ENCODE measurements at regions not wholly inside any gene's neighbourhood (a gene's known extent, or its start where the extent isn't known, plus 50 kb on each side); places are given as distances from the start of the nearest gene placed in this dataset.

DNA sequence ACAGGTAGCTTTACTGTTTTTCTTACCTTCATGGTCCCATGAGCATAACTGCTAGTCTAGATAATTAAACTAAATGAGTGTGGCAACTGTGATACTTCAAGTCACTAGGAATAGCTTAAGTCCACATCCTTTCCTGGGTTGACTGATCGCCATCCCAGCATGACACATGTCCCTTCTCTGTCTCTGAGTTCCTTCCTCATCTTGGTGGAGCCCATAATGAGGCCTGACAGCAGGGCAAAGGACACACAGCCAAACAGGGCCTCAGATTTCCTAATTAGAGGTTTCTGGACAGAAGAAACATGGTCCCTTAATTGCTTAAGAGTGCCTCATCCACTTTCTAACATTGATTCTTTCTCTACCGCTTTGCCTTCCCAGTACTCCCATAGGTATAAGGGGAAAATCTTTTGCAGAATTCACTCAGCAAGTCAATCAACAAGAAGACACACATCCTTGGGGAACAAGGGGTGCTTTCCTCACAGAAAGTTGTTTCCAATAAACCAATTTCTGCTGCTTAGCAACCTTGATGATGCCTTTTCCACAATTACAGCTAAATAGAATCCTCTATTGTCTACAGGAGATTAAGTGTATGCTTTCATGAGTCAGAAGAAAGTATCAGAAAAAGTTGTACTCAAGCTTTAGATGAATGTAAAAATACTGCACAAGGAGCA lies 208.3 kb upstream of the SERP2 start:
- ATAC-seq (no peak), DNase-seq (no peak)
- intact Hi-C loops (cut with DNase I): no loop called here
- TF ChIP-seq CTCF (IDR thresholded peaks at IDR 0.05): no peak
- 80 to 83% methylated on average over 2 of the region's 2 CpGs for WGBS, 2 donors
- Histone ChIP-seq H3K27me3 (no peaks in the 10 kb centered on the region), H3K4me3 (no peak overlapping the region), H3K36me3 (no peaks in the 10 kb centered on the region), H3K9me3 (no peaks in the 10 kb centered on the region), H3K27ac (no peak overlapping the region), H3K4me1 (peaks cover 0 to 13% (median 0%) of the 10 kb centered on the region in 9 donors)

- no peaks in the 10 kb centered on the region for H3K27me3 ChIP-seq
- H3K4me3 ChIP-seq: no peak overlapping the region
- peaks cover 0 to 6% (median 0%) of the 10 kb centered on the region in 11 donors for H3K9me3 ChIP-seq
- no peaks in the 10 kb centered on the region for H3K36me3 ChIP-seq
- no peak for TF ChIP-seq CTCF (IDR thresholded peaks at IDR 0.05)
- ATAC-seq (no peak), DNase-seq (no peak)
- H3K27ac ChIP-seq: no peak overlapping the region
- intact Hi-C loops (cut with DNase I): no loop called here
- 89 to 90% methylated on average over 7 of the region's 7 CpGs for WGBS, 2 donors
- peaks cover 0 to 6% (median 0%) of the 10 kb centered on the region in 9 donors for H3K4me1 ChIP-seq
Observed at GRCh38 chr13:44165889-44166496, 207.6 kb upstream of the SERP2 start.

- DNase-seq (no peak), ATAC-seq (no peak)
- 92% methylated on average over 2 of the region's 2 CpGs for WGBS, 2 donors
- H3K27ac ChIP-seq: no peak overlapping the region
- peaks cover 0 to 6% (median 0%) of the 10 kb centered on the region in 11 donors for H3K9me3 ChIP-seq
- H3K4me1 ChIP-seq: peaks cover 0 to 5% (median 0%) of the 10 kb centered on the region in 9 donors
- no peaks in the 10 kb centered on the region for H3K27me3 ChIP-seq
- no peaks in the 10 kb centered on the region for H3K36me3 ChIP-seq
- intact Hi-C loops (cut with DNase I): no loop called here
- TF ChIP-seq CTCF (IDR thresholded peaks at IDR 0.05): no peak
- no peak overlapping the region for H3K4me3 ChIP-seq
Observed at GRCh38 chr13:44169018-44169911, 204.4 kb upstream of the SERP2 start.

DNA sequence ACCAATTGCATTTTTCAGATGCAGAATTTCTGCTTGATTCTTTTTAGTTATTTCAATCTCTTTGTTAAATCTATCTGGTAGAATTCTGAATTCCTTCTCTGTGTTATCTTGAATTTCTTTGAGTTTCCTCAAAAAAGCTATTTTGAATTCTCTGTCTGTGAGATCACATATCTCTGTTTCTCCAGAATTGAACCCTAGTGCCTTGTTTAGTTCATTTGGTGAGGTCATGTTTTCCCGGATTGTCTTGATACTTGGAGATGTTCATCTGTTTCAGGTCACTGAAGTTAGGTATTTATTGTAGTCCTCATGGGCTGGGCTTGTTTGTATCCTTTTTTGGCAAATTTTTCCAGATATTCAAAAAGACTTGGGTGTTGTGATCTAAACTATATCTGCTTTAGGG lies 202.9 kb upstream of the SERP2 start:
- no peak overlapping the region for H3K4me3 ChIP-seq
- no peaks in the 10 kb centered on the region for H3K36me3 ChIP-seq
- intact Hi-C loops (cut with DNase I): no loop called here
- 81 to 89% methylated on average over 1 of the region's 1 CpG for WGBS, 2 donors
- DNase-seq (no peak), ATAC-seq (no peak)
- H3K9me3 ChIP-seq: peaks cover 0 to 6% (median 0%) of the 10 kb centered on the region in 11 donors
- H3K27me3 ChIP-seq: no peaks in the 10 kb centered on the region
- no peak for TF ChIP-seq CTCF (IDR thresholded peaks at IDR 0.05)
- H3K27ac ChIP-seq: no peak overlapping the region
- H3K4me1 ChIP-seq: peaks cover 0 to 19% (median 10%) of the 10 kb centered on the region in 9 donors
